ENCODE measurements at regions not wholly inside any gene's neighbourhood (a gene's known extent, or its start where the extent isn't known, plus 50 kb on each side); places are given as distances from the start of the nearest gene placed in this dataset.
"Not testable (repeated sequence)": the region's sequence is repeated elsewhere in the genome, so short reads cannot be mapped to it uniquely, and the experiment has no call there.

DNA sequence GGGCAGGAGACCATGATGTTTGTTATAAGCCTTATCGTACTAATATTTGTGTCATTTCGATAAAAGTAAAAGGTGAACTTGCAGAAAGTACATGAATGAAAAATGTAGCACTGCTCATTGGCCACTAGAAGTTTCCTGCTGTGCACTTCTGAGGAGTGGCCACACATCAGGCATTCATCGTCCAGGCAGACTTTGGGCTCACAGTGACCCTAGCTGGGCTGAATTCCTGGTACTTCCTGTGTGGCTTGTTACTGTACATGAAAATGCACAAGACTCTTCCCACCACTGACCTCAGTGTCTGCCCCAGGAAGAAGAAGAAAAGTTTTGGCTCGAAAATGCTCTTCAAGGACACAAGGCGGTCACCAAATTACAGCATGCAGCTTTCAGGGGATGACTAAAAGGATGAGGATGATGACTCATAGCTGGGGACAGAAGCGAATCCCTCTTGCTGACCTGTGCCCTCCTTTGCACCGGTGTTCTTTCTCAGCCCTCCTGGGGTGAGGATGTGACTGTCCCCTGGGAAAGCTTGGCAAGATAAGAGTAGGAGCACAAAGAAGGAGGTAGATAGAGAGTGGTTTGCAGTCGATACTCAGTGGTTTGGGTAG lies 252.4 kb upstream of the KAZN start:
- CTCF ChIA-PET, result no interaction called here
- no peak for TF ChIP-seq CTCF (IDR thresholded peaks at IDR 0.05; ENCODE audit: insufficient read depth, low read length, missing control alignments)
- DNase-seq (ENCODE audit: low read depth, low spot score), result no peak
- POLR2A ChIA-PET, result no interaction called here
- no peak overlapping the region for H3K4me3 ChIP-seq (ENCODE audit: low read depth, low read length)

- H3K4me3 ChIP-seq (ENCODE audit: low read depth, low read length), result no peak overlapping the region
- no peak for DNase-seq (ENCODE audit: low read depth, low spot score)
- TF ChIP-seq CTCF (IDR thresholded peaks at IDR 0.05; ENCODE audit: insufficient read depth, low read length, missing control alignments), result no peak
- ChIA-PET POLR2A (no interaction called here), CTCF (no interaction called here)
Observed at GRCh38 chr1:14347186-14347585, 251.3 kb upstream of the KAZN start.

GRCh38 chr1:14347776-14348175 lies 250.7 kb upstream of the KAZN start:
- no peak for DNase-seq (ENCODE audit: low read depth, low spot score)
- ChIA-PET CTCF (no interaction called here), POLR2A (no interaction called here)
- H3K4me3 ChIP-seq (ENCODE audit: low read depth, low read length), result no peak overlapping the region
- no peak for TF ChIP-seq CTCF (IDR thresholded peaks at IDR 0.05; ENCODE audit: insufficient read depth, low read length, missing control alignments)

GRCh38 chr1:14350197-14350596 lies 248.3 kb upstream of the KAZN start:
- no peak overlapping the region for H3K4me3 ChIP-seq (ENCODE audit: low read depth, low read length)
- ChIA-PET CTCF (no interaction called here), POLR2A (no interaction called here)
- no peak for DNase-seq (ENCODE audit: low read depth, low spot score)
- TF ChIP-seq CTCF (IDR thresholded peaks at IDR 0.05; ENCODE audit: insufficient read depth, low read length, missing control alignments), result no peak

DNA sequence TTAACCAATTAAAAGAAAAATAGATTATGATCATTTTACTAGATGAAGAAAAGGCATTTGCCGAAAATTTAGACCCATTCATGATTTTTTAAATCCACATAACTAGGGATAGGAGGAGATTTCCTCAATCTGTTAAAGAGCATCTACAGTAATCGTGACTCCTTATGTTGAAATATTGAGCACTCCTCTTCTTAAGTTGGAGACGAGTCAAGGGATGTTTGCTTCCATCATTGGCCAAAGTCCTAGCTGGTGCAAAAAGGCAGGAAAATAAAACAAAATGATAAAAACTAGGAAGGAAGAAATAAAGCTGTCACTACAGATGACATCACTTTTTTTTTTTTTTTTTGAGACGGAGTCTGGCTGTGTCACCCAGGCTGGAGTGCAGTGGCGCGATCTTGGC lies 245.6 kb upstream of the KAZN start:
- DNase-seq (ENCODE audit: low read depth, low spot score), result no peak
- no peak for TF ChIP-seq CTCF (IDR thresholded peaks at IDR 0.05; ENCODE audit: insufficient read depth, low read length, missing control alignments)
- H3K4me3 ChIP-seq (ENCODE audit: low read depth, low read length), result no peak overlapping the region
- ChIA-PET CTCF (no interaction called here), POLR2A (no interaction called here)

DNA sequence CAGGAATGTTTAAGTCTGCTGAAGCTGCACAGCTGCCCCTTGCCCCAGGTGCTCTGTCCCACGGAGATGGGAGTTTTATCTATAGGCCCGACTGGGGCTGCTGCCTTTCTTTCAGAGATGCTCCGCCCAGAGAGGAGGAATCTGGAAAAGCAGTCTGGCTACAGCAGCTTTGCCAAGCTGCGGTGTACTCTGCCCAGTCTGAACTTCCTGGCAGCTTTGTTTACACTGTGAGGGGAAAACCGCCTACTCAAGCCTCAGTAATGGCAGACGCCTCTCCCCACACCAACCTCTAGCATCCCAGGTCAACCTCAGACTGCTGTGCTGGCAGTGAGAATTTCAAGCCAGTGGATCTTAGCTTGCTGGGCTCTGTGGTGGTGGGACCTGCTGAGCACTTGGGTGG lies 237.5 kb upstream of the KAZN start:
- H3K4me3 ChIP-seq (ENCODE audit: low read depth, low read length); DNase-seq (ENCODE audit: low read depth, low spot score); CTCF ChIA-PET; POLR2A ChIA-PET: not testable (repeated sequence)

DNA sequence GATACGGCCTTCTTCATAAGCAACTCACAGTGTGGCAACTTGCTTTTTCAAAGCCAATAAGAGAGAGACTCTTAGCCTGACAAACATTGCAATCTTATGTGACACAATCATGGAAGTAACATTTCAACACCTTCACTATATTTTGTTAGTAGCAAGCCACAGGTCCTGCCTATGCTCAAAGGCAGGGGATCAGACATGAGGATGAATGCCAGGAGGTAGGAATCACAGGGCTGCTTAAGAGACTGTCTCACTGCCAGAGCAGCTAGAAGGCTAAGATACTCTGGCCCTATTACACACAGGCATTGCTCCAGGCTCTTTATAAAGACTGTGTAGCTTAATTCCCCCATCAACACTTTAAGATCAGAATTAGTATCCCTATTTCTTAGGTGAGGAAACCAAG lies 236.2 kb upstream of the KAZN start:
- CTCF ChIA-PET, result no interaction called here

More for the DNA sequence above, 236.2 kb upstream of the KAZN start:
- H3K4me3 ChIP-seq (ENCODE audit: low read depth, low read length), result no peak overlapping the region
- no peak for TF ChIP-seq CTCF (IDR thresholded peaks at IDR 0.05; ENCODE audit: insufficient read depth, low read length, missing control alignments)
- DNase-seq (ENCODE audit: low read depth, low spot score), result no peak
- POLR2A ChIA-PET, result no interaction called here
